ENCODE measurements at regions not wholly inside any gene's neighbourhood (a gene's known extent, or its start where the extent isn't known, plus 50 kb on each side); places are given as distances from the start of the nearest gene placed in this dataset.

- DNase-seq = no peak
These were observed 318.9 kb downstream of the HDGFL1 start for GRCh38 chr6:22888163-22888752.

GRCh38 chr6:22891934-22892333 lies 322.6 kb downstream of the HDGFL1 start:
- DNase-seq = no peak

DNA sequence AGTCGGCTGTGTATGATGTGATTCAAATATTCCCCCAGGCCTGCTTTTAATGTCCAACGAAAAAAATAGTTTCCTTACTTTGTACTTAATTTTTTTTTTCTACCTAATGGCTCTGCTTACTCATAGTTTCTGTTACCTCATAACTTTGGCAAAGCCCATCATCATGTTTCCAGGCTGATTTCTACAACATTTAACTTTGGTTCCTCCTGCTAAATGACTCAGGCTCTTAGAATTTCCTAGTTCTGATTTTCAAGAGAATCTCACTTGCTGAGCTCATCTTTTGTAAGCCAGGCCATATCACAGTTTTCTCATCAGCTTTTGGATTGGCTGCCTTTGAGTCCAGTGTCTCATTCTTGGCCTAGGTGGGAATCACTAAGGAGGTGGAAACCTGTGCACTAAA lies 323.1 kb downstream of the HDGFL1 start:
- DNase-seq = no peak

- DNase-seq = no peak
These were observed 327.3 kb downstream of the HDGFL1 start for GRCh38 chr6:22896696-22897095.

- no peak for DNase-seq
These were observed 330.1 kb downstream of the HDGFL1 start for GRCh38 chr6:22899426-22899825.

- no peak for DNase-seq
These were observed 334.5 kb downstream of the HDGFL1 start for GRCh38 chr6:22903826-22904225.

DNA sequence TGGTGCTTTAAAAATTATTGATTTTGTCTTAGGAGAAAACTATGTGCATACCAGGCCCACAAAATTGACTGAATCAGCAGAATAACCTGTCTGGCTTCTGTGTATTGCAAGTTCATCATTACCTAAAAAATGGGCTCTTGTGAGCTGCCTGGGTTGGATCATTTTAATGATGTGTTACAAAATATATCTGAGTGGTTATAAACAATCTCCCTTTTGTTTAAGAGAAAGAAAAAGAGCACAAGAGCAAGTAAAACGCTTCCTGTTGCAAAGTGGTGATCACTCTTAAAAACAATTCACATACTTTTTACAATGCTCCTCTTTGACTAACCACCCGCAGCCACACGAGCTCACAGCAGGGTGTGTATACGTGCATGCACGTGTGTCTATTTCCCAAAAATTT lies 335.1 kb downstream of the HDGFL1 start:
- DNase-seq = no peak

- no peak for DNase-seq
These were observed 336.8 kb downstream of the HDGFL1 start for GRCh38 chr6:22906091-22906549.

- no peak for DNase-seq
These were observed 337.7 kb downstream of the HDGFL1 start for GRCh38 chr6:22907085-22907484.

GRCh38 chr6:22910370-22910769 lies 341.0 kb downstream of the HDGFL1 start:
- no peak for DNase-seq

DNA sequence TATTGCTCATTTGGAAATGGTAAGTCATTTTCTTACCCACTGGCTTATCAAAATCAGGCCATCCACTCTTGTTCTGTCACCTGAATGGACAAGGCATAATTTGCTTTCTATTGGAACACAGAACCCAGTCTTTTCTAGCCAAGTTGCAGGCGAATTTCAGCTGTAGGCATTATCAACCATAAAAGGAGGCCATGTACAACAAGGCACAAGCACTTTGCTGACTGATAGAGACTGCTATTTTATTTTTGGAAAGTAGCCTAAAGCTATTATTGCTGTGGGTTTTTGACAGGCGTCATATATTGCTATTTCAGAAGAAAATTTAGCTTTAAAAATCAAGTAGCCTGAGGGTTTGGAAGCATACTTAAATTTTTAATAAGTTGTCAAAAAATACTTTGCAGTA lies 344.2 kb downstream of the HDGFL1 start:
- DNase-seq = no peak

DNA sequence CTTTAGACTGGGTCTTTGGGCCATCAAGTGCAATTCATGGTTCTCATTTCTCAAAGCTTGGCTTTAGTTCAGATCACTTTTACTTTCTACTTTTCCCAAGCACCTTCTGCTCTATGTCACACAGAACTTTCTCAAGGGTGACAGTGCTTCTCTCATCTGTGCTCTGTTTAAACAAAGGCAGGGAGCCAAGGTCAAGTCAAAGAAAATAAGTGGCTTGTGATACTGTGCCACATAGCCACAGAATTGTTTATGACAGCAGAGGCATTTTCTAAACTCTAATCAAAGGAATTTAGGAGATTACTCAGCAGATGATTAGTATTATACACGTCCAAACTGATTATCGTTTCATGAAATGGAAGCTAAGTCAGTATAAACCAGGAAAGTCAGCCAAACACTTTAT lies 348.0 kb downstream of the HDGFL1 start:
- DNase-seq = no peak

DNA sequence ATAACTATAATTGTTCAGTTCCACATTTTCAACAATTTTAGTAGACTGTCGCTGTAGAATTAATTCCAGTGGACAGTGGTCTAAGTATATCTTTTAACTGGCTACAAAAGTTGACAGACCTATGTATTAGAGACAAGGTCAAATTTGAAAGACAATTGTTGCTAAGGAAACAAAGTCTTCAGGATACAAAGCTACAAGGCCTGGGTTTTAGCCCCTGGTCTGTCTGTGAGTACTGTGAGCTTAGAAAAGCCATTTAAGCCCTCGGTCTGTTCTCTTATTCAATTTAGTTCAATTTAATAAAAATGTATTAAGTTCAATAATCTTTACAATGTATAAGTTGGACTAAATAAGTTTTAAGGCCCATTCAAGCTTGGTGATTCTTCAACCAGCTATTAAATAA lies 352.5 kb downstream of the HDGFL1 start:
- no peak for DNase-seq

- DNase-seq = no peak
These were observed 356.0 kb downstream of the HDGFL1 start for GRCh38 chr6:22925304-22925835.

- DNase-seq = no peak
These were observed 356.8 kb downstream of the HDGFL1 start for GRCh38 chr6:22925920-22926789.

DNA sequence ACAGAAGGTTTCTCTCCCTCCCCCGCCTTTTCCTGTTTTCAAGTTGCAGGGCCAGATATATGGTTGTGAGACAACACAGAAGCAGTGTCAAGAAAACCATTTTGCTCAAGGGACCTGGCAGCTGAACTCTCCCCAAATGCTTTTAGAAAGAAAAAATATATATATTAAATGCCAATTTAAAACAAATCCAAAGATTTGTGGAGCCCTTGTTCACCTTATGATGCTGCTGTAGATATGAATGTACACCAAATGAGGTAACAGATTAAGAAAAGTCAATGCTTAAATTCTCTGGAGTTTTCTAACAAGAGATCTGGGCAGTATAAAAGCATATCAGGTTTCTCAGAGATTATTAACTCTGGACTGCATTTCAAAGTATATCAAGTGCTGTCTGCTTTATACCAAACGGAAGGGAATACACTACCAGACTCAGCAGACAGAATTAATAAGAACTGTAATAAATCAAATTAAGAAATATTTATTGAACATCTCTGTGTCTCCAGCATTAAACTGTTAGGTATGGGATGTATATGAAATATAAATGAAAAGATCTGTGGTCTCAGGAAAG lies 357.5 kb downstream of the HDGFL1 start:
- DNase-seq = no peak

- no peak for DNase-seq
These were observed 359.4 kb downstream of the HDGFL1 start for GRCh38 chr6:22928775-22929174.

DNA sequence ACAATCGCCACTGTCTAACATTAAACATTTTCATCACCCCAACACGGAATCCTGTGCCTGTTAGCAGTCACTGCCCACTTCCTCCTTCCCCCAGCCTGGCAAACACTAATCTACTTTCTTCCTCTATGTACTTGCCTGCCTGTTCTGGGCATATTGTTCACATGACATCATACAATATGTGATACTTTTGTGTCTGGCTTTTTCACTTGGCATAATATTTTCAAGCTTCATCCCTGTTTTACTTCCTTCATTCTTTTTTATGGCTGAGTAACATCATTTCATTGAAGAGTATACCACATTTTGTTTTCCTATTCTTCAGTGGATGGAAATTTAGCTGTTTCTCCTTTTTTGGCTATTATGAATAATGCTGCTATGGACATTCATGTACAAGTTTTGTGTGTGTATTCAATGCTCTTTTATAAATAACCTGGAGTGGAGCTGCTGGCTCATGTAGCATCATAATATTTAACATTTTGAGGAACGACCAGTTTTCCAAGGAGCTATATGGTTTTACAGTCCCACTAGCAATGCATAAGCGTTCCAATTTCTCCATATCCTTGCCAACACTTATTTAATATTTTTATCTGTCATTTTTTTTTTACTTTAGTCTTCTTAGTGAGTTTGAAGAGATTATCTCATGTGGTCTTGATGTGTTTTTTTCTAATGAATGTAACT lies 360.1 kb downstream of the HDGFL1 start:
- DNase-seq = no peak

GRCh38 chr6:22940581-22941290 lies 371.4 kb downstream of the HDGFL1 start:
- DNase-seq = no peak

GRCh38 chr6:22942403-22942802 lies 373.0 kb downstream of the HDGFL1 start:
- DNase-seq = no peak

- DNase-seq = no peak
These were observed 374.0 kb downstream of the HDGFL1 start for GRCh38 chr6:22943327-22943726.

GRCh38 chr6:22949967-22950366 lies 380.6 kb downstream of the HDGFL1 start:
- DNase-seq = no peak

GRCh38 chr6:22952097-22952496 lies 382.7 kb downstream of the HDGFL1 start:
- DNase-seq = no peak

Measured in activated CD4-positive, alpha-beta T cell treated with anti-CD3 and anti-CD28 coated beads, Interleukin-2, amount 50 U/mL, for 1 hour (primary cell).